Suppressor macrophage treated with lipopolysaccharide for 1 hour (primary cell): ENCODE measurements at regions not wholly inside any gene's neighbourhood (a gene's known extent, or its start where the extent isn't known, plus 50 kb on each side); places are given as distances from the start of the nearest gene placed in this dataset.

Experiments used
- DNase-seq, 3 donors: peaks; one replicate each; pipeline ENCODE4 v3.0.0-alpha.2; 2020 to 2022

DNA sequence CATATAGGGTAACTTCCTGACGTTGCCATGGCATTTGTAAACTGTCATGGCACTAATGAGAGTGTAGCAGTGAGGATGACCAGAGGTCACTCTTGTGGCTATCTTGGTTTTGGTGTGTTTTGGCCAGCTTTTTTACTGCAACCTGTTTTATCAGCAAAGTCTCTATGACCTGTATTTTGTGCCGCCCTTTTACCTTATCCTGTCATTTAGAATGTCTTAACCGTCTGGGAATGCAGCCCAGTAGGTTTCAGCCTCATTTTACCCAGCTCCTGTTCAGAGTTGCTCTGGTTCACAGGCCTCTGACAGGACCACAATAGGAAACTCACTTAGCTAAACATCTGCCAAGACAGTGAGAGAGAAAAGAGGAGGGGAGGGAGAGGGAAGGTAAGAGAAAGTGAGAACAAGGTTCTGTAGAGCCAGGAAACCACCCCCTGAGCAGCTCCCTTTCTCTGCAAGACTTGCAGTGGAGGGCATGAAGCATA, 64.8 kb upstream of the PLEKHG3 start:
- no peak for DNase-seq

DNA sequence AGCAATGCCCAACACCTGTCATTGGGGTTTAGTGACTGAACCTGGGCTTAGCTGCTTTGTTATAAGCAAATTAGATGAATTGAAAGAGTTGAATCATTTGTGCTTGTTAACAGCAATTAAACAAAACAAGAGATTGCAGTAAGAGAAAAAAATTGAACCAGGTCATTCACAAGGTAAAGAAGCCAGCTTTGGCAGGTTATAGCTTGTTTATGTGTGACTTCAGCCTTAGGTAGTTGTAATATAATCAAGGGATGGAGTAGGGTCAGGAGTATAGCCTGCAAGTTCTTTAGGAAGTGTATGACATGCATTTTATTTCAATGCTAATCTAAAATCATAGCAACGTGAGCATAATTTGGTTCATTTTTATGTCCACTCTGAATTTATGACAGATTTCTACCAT, 63.4 kb upstream of the PLEKHG3 start:
- DNase-seq = no peak

- no peak for DNase-seq
Measured at GRCh38 chr14:64641760-64642159, 62.5 kb upstream of the PLEKHG3 start.

GRCh38 chr14:64643709-64644108, 60.5 kb upstream of the PLEKHG3 start:
- DNase-seq = no peak

GRCh38 chr14:64644629-64645028, 59.6 kb upstream of the PLEKHG3 start:
- DNase-seq = no peak

- DNase-seq = peak; percentile 46 to 57 (median 48)
Measured at GRCh38 chr14:64645220-64645892, 58.9 kb upstream of the PLEKHG3 start.

DNA sequence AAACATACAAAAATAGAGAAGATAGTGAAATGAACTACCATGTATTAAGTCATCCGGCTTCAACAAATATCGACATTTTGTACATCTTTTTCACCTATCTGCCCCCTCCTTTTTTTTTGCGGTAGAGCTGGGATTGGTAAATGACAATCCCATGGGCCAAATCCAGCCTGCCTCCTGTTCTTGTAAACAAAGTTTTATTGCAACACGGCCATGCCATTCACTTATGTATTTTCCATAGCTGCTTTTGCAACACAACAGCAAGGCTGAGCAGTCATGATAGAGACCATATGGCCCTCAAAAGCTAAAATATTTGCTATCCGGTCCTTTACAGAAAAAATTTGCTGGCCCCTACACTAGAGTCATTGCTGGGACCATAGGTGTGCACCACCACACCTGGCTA, 58.1 kb upstream of the PLEKHG3 start:
- no peak for DNase-seq

DNA sequence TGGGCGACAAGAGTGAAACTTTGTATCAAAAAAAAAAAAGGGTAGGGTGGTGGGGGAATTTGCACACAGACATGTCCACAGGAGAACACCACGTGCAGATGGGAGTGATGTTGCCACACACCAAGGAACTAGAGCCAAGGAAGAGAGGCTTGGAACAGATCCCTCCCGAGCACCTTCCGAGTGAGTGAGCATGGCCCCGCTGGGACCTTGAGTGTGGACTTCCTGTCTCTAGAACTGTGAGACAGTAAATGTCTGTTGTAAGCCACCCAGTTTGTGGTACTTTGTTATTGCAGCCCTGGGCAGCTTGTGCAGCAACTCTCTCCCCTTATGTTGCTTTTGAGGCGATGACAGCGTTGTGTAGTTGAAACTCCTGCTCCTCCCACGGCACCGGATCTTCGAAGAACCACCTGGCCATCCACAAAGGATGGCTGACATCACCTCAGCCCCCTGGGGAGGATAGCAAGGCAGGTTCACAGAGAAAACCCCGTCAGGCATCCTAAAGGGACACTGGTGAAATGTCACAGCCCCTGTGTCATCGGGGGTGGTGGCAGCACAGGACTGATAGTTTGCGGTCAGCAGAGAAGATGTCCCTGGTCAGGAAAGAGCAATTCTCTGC, 54.7 kb upstream of the PLEKHG3 start:
- no peak for DNase-seq

GRCh38 chr14:64653900-64654245, 50.4 kb upstream of the PLEKHG3 start:
- DNase-seq = no peak

GRCh38 chr14:64654246-64654900, 49.9 kb upstream of the PLEKHG3 start:
- DNase-seq = peak; percentile 87 to 98 (median 96)
